ENCODE measurements at regions not wholly inside any gene's neighbourhood (a gene's known extent, or its start where the extent isn't known, plus 50 kb on each side); places are given as distances from the start of the nearest gene placed in this dataset.

DNA sequence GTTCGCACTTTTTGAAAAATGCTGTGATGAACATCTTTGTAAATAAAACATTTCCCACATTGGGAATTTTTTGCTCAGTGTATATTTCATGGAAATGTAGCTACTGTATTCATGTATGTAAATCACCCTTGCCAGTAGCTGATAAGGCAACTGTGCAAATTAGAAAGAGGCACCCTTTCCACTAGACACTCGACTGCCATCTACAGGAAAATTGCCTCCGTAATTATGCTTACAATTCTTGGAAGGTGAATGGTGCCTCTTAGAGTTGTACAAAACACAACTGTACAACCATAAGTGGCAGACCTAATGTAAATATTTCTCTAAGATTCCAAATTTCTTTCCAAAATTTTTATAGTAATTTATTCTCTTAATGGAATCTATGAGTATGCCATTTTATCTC, 491.7 kb downstream of the CCSER2 start:
- 43 to 76% methylated on average over 3 of the region's 3 CpGs for WGBS, 2 donors
- intact Hi-C loops (cut with DNase I), result no loop called here

DNA sequence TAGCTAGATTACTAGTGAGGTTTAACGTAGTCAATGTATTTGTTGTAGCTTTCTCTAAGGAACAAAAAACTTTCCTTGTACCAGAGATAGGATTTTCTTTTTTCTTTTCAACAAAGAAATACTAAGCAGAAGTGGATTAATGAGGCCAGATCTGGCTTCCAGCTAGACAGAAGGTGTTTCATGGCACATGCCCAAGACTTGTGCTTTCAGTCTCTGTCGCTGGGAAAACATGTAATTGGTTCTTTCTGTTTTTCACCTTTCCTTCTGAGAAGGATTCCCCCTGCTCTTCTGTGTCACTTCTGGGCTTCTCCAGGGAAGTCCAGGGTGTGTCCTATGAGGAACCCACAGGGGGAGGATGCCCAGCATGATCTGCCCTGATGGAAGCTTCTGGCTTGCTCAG, 492.2 kb downstream of the CCSER2 start:
- WGBS, 2 donors, result 68 to 82% methylated on average over 2 of the region's 2 CpGs
- intact Hi-C loops (cut with DNase I), result no loop called here
- no peak for TF ChIP-seq POLR2AphosphoS5 (IDR thresholded peaks at IDR 0.05)
- no peak for TF ChIP-seq CTCF (IDR thresholded peaks at IDR 0.05)

More for the DNA sequence above, 491.7 kb downstream of the CCSER2 start:
- Histone ChIP-seq H3K4me1 (peaks cover 0 to 4% (median under 1%) of the 10 kb centered on the region in 4 donors), H3K27me3 (no peaks in the 10 kb centered on the region), H3K4me3 (no peak overlapping the region), H3K27ac (no peak overlapping the region), H3K9me3 (no peaks in the 10 kb centered on the region), H3K36me3 (no peaks in the 10 kb centered on the region)
- DNase-seq, result no peak
- no peak for TF ChIP-seq CTCF (IDR thresholded peaks at IDR 0.05)
- TF ChIP-seq POLR2AphosphoS5 (IDR thresholded peaks at IDR 0.05), result no peak
- TF ChIP-seq EP300 (IDR thresholded peaks at IDR 0.05), result no peak

DNA sequence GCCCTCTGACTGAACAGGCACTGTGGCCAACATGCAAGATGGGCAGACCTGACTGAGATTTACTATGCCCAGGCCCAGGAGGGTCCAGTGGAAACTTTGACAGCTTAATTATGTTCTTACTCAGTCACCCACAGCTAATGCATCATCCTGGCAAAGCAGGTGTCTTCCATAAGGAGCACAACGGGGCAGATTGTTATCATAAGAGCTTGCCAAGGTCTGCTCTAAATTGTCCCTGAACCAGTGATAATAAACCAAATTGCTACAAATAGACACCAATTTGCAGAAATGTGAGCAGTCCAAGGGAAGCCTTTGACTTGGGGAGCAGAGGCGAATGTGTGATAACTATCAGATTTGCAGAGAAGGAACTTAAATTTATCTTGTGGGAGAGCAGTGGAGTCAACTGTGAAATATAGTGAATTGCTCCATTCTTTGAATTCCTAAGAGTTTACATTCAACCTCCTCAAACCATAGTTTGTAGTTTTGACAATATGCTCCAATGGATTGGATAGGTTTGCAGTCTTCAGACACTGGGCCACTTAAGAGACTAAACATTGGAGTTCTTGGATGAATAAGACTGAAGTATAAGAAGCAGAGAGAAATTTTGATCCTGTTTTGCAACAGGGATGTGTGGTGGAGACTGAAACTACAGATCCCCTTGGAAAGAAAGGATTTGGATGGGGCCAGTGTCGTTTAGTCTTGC, 494.7 kb downstream of the CCSER2 start:
- 50 to 61% methylated on average over 3 of the region's 3 CpGs for WGBS, 2 donors

More for the DNA sequence above, 492.2 kb downstream of the CCSER2 start:
- no peak for DNase-seq
- Histone ChIP-seq H3K27ac (no peak overlapping the region), H3K36me3 (no peaks in the 10 kb centered on the region), H3K27me3 (no peaks in the 10 kb centered on the region), H3K9me3 (no peaks in the 10 kb centered on the region), H3K4me1 (peaks cover 0 to 8% (median 3%) of the 10 kb centered on the region in 4 donors), H3K4me3 (no peak overlapping the region)

DNA sequence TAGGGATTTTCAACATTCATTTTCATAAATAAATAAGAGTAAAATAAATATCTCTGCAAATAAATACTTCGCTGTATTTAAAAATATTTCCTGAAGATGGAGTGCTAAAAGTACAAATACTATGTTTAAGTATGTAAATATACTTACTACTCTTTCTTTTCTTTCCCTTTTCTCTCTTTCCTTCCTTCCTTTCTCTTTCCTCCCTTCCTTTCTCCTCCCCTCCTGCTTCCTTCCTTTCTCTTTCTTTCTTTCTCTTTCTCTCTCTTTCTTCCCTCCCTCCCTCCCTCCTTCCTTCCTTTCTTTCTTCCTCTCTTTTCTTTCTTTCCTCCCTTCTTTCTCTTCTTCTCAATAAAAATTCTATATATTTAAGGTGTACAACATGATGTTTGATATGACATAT, 496.1 kb downstream of the CCSER2 start:
- TF ChIP-seq EP300 (IDR thresholded peaks at IDR 0.05), result no peak
- no peak for TF ChIP-seq CTCF (IDR thresholded peaks at IDR 0.05)
- no peak for TF ChIP-seq POLR2AphosphoS5 (IDR thresholded peaks at IDR 0.05)
- TF ChIP-seq POLR2A (IDR thresholded peaks at IDR 0.05), result no peak
- no peak overlapping the region for H3K27ac ChIP-seq
- DNase-seq, result no peak
- no peaks in the 10 kb centered on the region for H3K9me3 ChIP-seq
- peaks cover 0 to 9% (median 3%) of the 10 kb centered on the region in 4 donors for H3K4me1 ChIP-seq
- intact Hi-C loops (cut with DNase I), result no loop called here
- no peak overlapping the region for H3K4me3 ChIP-seq
- H3K36me3 ChIP-seq, result no peaks in the 10 kb centered on the region
- 86 to 93% methylated on average over 1 of the region's 1 CpG for WGBS, 2 donors
- no peaks in the 10 kb centered on the region for H3K27me3 ChIP-seq

More for the DNA sequence above, 494.7 kb downstream of the CCSER2 start:
- Histone ChIP-seq H3K4me1 (peaks cover 0 to 9% (median 3%) of the 10 kb centered on the region in 4 donors), H3K27ac (no peak overlapping the region), H3K36me3 (no peaks in the 10 kb centered on the region), H3K9me3 (no peaks in the 10 kb centered on the region), H3K4me3 (no peak overlapping the region), H3K27me3 (no peaks in the 10 kb centered on the region)
- intact Hi-C loops (cut with DNase I), result no loop called here
- TF ChIP-seq EP300 (IDR thresholded peaks at IDR 0.05) (no peak), POLR2AphosphoS5 (IDR thresholded peaks at IDR 0.05) (no peak), POLR2A (IDR thresholded peaks at IDR 0.05) (no peak), CTCF (IDR thresholded peaks at IDR 0.05) (no peak)
- no peak for DNase-seq

DNA sequence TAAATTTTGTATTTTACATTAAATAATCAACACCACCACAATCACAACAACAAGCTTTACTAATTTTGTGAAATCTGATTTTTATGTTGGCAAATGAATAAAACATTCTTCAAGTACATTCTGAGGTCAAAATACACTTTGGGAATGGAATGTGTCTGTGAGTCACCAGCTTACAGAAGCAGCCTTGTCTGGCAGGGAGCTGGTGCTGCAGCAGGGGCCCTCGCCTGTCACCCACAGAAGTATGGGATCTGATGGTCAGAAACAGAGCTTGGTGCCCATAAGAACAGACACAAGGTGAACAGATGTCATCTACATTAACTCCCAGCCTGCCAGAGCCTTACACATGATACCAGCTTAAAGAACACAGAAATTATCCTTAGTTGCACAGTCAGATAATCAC, 496.9 kb downstream of the CCSER2 start:
- no peak overlapping the region for H3K27ac ChIP-seq
- H3K9me3 ChIP-seq, result no peaks in the 10 kb centered on the region
- DNase-seq, result no peak
- WGBS, 2 donors, result 65 to 71% methylated on average over 1 of the region's 1 CpG
- H3K4me3 ChIP-seq, result no peak overlapping the region
- no peaks in the 10 kb centered on the region for H3K36me3 ChIP-seq
- intact Hi-C loops (cut with DNase I), result no loop called here
- peaks cover 0 to 9% (median 3%) of the 10 kb centered on the region in 4 donors for H3K4me1 ChIP-seq
- TF ChIP-seq POLR2A (IDR thresholded peaks at IDR 0.05) (no peak), CTCF (IDR thresholded peaks at IDR 0.05) (no peak), POLR2AphosphoS5 (IDR thresholded peaks at IDR 0.05) (no peak), EP300 (IDR thresholded peaks at IDR 0.05) (no peak)
- no peaks in the 10 kb centered on the region for H3K27me3 ChIP-seq
